22Rv1 (cell line): ENCODE measurements at regions not wholly inside any gene's neighbourhood (a gene's known extent, or its start where the extent isn't known, plus 50 kb on each side); places are given as distances from the start of the nearest gene placed in this dataset.
A peak's percentile ranks its signal among the peaks of the same experiment; 100 is the strongest.

Experiments used
- H3K27ac ChIP-seq: fragments of 450-650 bp; 2 replicates; pipeline ENCODE4 v1.5.1; 2017
- ZFX ChIP-seq: fragments of 450-650 bp; IDR thresholded peaks from 2 replicates; pipeline ENCODE4 v1.6.1; 2017; ENCODE audit warnings: antibody characterized with exemption, borderline replicate concordance
- TF ChIP-seq, protein P1 (sequence below): fragments of 450-650 bp; IDR thresholded peaks from 2 replicates; pipeline ENCODE4 v1.5.1; 2017; ENCODE audit warnings: mild to moderate bottlenecking

DNA sequence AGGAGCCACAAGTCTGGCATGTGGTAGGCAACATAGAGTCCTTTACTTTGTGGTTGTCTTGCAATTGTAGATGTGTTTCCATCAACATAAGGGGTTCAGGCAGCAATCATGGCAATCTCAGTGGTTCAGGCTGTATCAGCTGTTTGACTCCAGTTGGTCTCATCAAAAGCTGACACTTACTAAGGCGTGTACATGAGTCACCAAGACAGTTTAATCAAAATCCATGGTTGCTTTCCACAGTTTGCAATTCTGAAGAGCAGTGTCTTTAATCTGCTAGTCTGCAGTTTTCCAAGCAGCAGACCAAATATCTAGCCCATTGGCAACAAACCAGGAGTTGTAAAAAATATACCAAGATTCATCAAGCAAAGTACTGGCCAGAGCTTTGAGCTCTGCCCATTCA, 210.2 kb downstream of the MDFIC start:
- TF ChIP-seq, protein P1, sequence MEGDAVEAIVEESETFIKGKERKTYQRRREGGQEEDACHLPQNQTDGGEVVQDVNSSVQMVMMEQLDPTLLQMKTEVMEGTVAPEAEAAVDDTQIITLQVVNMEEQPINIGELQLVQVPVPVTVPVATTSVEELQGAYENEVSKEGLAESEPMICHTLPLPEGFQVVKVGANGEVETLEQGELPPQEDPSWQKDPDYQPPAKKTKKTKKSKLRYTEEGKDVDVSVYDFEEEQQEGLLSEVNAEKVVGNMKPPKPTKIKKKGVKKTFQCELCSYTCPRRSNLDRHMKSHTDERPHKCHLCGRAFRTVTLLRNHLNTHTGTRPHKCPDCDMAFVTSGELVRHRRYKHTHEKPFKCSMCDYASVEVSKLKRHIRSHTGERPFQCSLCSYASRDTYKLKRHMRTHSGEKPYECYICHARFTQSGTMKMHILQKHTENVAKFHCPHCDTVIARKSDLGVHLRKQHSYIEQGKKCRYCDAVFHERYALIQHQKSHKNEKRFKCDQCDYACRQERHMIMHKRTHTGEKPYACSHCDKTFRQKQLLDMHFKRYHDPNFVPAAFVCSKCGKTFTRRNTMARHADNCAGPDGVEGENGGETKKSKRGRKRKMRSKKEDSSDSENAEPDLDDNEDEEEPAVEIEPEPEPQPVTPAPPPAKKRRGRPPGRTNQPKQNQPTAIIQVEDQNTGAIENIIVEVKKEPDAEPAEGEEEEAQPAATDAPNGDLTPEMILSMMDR = no peak
- TF ChIP-seq ZFX = no peak
- H3K27ac ChIP-seq = no peak overlapping the region

DNA sequence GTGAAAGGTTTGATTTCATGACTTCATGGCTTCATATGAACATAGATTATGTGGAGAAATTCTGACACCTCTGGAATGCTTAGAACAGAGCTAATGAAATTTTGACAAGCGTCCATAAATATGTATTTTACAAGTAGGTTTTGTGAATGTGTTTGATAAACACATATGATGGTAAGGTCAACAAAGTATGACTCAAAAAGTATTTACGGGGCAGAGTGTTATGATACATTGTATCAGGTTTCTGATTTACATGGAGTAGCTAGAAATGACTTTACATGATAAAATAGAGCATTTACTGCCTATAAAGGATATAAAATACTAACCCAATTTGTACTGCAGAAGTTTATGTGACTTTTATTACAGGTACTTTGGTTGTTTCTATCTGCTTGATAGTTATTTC, 206.3 kb downstream of the MDFIC start:
- TF ChIP-seq, protein P1 = no peak
- TF ChIP-seq ZFX = no peak
- H3K27ac ChIP-seq = peak overlapping the region; percentile 14; the same call in 1 of the 2 replicates

DNA sequence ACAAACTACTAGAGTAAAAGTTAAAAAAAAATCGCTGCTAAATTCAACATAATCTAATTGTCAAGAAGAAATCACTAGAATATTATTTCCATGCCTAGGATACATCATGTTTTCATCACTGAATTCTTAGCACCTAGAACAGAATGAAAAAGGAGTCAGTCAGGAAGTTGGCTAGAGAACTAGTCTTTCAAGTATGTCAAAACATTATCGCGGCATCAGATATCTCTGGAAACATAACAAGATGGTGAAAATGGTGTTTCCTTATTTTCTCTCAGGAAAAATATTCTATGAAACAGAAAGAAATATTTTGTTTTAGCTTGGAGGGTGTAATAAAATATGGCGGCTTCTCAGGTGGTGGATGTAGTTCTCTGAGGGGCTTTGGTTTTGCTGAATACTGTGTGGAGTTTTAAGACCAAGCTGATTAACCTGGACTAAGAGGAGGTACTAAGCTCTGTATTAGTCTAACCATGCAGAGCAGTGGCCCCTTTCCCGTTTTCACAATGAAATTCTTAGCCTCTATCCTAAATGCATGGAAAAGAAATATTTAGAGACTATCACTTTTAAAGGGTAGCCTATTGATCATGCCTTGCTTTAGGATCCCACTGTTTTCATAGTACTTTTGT, 205.6 kb downstream of the MDFIC start:
- TF ChIP-seq ZFX = no peak
- TF ChIP-seq, protein P1 = no peak
- peak overlapping the region; percentile 14; the same call in 1 of the 2 replicates for H3K27ac ChIP-seq

DNA sequence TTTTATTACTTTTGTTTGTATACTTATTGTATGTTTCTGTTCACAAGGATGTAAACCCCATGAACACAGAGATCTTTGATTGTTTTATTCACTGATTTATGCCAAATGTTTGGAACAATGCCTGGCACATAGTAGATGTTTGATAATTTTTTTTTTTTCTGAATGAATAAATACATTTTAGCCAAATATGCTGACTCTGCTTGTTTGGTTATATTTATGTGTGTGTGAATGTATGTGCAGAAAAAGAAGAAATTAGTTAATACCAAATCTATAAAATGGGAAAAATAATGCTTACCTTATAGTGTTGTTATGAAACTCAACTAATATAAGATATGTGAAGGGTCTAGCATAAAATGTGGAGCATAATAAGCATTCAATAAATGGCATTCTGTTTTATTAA, 203.9 kb downstream of the MDFIC start:
- no peak for TF ChIP-seq ZFX
- TF ChIP-seq, protein P1 = no peak
- H3K27ac ChIP-seq = no peak overlapping the region

DNA sequence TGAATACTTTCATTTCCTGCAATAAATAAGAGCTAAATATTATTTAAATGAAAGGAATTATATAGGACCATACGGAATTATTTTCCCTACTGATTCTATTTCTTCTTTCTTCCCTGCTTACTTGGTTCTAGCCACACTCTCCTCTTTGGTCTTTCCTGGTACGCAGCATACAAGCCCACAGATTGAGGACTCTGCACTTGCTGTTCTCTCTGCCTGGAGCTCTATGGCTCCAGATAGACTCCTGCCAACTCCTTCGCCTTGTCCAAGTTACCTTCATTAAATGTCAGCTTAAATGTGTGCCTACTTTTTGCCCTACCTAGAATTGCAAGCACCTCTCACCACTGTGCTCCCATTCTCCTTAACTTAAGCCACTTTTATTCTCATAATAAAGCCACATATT, 203.4 kb downstream of the MDFIC start:
- no peak for TF ChIP-seq ZFX
- TF ChIP-seq, protein P1 = no peak
- no peak overlapping the region for H3K27ac ChIP-seq

DNA sequence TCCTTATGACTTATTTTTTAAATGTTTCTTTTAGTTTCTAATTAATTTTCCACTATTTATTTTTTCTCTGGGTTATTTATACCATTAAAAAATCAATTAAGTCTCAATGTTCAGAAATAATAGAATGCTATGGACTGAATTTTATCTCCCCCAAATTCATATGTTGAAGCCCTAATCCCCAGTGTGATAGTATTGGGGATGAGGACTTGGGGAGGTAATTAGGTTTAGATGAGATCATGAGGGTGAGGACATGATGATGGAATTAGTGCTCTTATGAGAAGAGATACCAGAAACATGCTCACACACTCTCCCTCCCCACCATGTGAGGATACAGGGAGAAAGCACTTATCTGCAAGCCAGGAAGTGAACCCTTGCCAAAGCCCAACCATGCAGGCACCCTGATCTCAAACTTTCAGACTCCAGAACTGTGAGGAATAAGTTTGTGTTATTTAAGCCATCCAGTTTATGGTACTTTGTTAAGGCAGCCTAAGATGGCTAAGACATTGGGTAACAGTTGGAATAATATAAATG, 202.6 kb downstream of the MDFIC start:
- H3K27ac ChIP-seq = no peak overlapping the region
- no peak for TF ChIP-seq ZFX
- TF ChIP-seq, protein P1 = no peak

DNA sequence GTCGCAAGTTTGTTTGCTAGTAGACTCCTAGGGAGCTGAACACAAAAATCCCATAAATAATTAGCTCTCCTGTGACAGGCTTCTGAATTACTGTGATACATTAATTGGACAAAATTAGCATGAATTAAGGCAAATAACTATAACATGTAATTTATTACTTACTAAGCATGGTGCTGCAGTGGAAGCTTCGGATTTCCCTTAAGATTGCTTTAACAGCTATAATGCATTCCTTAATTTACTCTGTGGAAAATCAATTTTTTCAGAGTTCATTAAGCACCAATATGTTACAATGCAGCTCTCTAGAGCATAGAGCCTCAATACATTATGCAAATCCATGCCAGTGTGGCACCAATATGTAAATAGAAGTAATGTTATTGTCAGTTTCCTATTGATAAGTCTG, 201.5 kb downstream of the MDFIC start:
- no peak for TF ChIP-seq ZFX
- TF ChIP-seq, protein P1 = no peak
- no peak overlapping the region for H3K27ac ChIP-seq
